ENCODE measurements at regions not wholly inside any gene's neighbourhood (a gene's known extent, or its start where the extent isn't known, plus 50 kb on each side); places are given as distances from the start of the nearest gene placed in this dataset.

- Histone ChIP-seq H3K27me3 (replicated peaks in 1 of 4; ENCODE audit: control insufficient read depth in 3 of 4, extremely low read depth in 1 of 4, insufficient read depth in 3 of 4, low read length in 3 of 4) (no peaks in the 10 kb centered on the region), H3K27ac (ENCODE audit: low read depth, low read length) (0 out of 2 replicates have a peak overlapping the region, but pooled peaks have one; percentile 2), H2AK5ac (ENCODE audit: low read depth, low read length) (peak overlapping the region; percentile 78), H3K79me2 (ENCODE audit: control insufficient read depth in 1 of 2, insufficient read depth in 2 of 2, low read length in 2 of 2) (no peaks in the 10 kb centered on the region), H4K20me1 (replicated peaks in 1 of 2; ENCODE audit: control insufficient read depth in 1 of 2, insufficient read depth in 2 of 2, low read length in 2 of 2) (no peaks in the 10 kb centered on the region), H3K9me3 (ENCODE audit: insufficient read depth in 2 of 2, low read depth in 1 of 2, low read length in 1 of 2) (no peaks in the 10 kb centered on the region), H4K91ac (replicated peaks; ENCODE audit: insufficient read length, low read length) (peak overlapping the region; percentile 75), H3K4me3 (ENCODE audit: extremely low read depth in 1 of 4, insufficient read depth in 2 of 4, low read depth in 3 of 4, low read length in 4 of 4) (peak overlapping the region; percentile 11 to 61 (median 43); a peak in 5 of 8 replicates), H4K5ac (ENCODE audit: insufficient read length, low read depth, low read length) (peak overlapping the region; percentile 20), H3K79me1 (ENCODE audit: low read depth, low read length) (no peaks in the 10 kb centered on the region), H2BK12ac (ENCODE audit: low read depth, low read length) (peak overlapping the region; percentile 94), H2AFZ (ENCODE audit: low read length) (no peak overlapping the region), H3K4me2 (ENCODE audit: insufficient read depth in 1 of 2, low read depth in 2 of 2, low read length in 2 of 2) (peak overlapping the region; percentile 71 to 83), H3K36me3 (ENCODE audit: control insufficient read depth in 2 of 4, insufficient read depth in 4 of 4, low read length in 3 of 4) (no peaks in the 10 kb centered on the region), H3K4ac (replicated peaks; ENCODE audit: insufficient read length, low read depth, low read length) (no peak overlapping the region), H2BK5ac (ENCODE audit: low read depth, low read length) (peak overlapping the region; percentile 86), H3K23ac (ENCODE audit: insufficient read length) (no peak overlapping the region), H3K4me1 (replicated peaks in 1 of 4; ENCODE audit: control insufficient read depth in 3 of 4, insufficient read depth in 4 of 4, low read length in 3 of 4) (peaks cover 3 to 16% (median 14%) of the 10 kb centered on the region in 4 experiments), H3K56ac (replicated peaks; ENCODE audit: insufficient read length, low read depth, low read length) (no peak overlapping the region), H3K14ac (ENCODE audit: insufficient read length) (no peak overlapping the region), H2BK20ac (ENCODE audit: low read length) (peak overlapping the region; percentile 84), H3K18ac (ENCODE audit: extremely low read depth, low read length) (peak overlapping the region; percentile 84), H2BK120ac (replicated peaks; ENCODE audit: low read depth, low read length) (peak overlapping the region; percentile 25), H4K8ac (ENCODE audit: extremely low read depth, insufficient read depth, low read length) (no peak overlapping the region), H2BK15ac (ENCODE audit: low read length) (no peak overlapping the region), H3K9ac (replicated peaks in 1 of 4; ENCODE audit: extremely low read depth in 1 of 4, low read depth in 3 of 4, low read length in 3 of 4) (peak overlapping the region in 2 of 4 experiments; percentile 6 to 29; a peak in 4 of 7 replicates), H3K23me2 (ENCODE audit: low read depth, low read length) (no peaks in the 10 kb centered on the region; the same call in 1 of the 2 replicates)
- FAIRE-seq: no peak
- WGBS, 2 experiments (ENCODE audit: extremely low coverage in 1 of 2, insufficient coverage in 1 of 2, insufficient read length in 1 of 2, insufficient replicate concordance in 2 of 2, low coverage in 1 of 2, low lambda C conversion rate in 2 of 2, missing lambda C conversion rate in 1 of 2): 21% methylated on average over 13 of the region's 13 CpGs; no CpG with 5 or more reads in 1 of the 2 experiments
- ChIA-PET CTCF (ENCODE audit: partially characterized antibody) (interaction anchor here (0.5 to 2.4 kb wide), 28 partner anchors 8 to 925 kb away, joined by 3 to 20 read pairs (median 3); partner anchors contain the start of gene DAPK1), POLR2A (ENCODE audit: partially characterized antibody) (interaction anchor here (0.5 to 2.6 kb wide), 18 partner anchors 10 to 803 kb away, joined by 3 to 22 read pairs (median 4); partner anchors contain the start of gene DAPK1)
- DNase-seq (ENCODE audit: low read depth in 1 of 2, low spot score in 2 of 2): no peak
- TF ChIP-seq MAX (IDR thresholded peaks at IDR 0.05) (no peak), EP300 (IDR thresholded peaks at IDR 0.05; ENCODE audit: borderline replicate concordance in 1 of 2, low read depth in 2 of 2, low read length in 2 of 2) (no peak), HDAC2 (IDR thresholded peaks at IDR 0.05; ENCODE audit: borderline replicate concordance in 1 of 2, low read depth in 2 of 2, low read length in 2 of 2) (no peak; a peak in 1 of 4 replicates), BRCA1 (IDR thresholded peaks at IDR 0.05; ENCODE audit: low read depth, low read length) (no peak), POLR2AphosphoS5 (IDR thresholded peaks at IDR 0.05; ENCODE audit: low read depth, low read length) (0 out of 2 replicates have a peak, but pooled peaks have one; percentile 1), EGR1 (IDR thresholded peaks at IDR 0.05; ENCODE audit: borderline replicate concordance, low read depth, low read length) (no peak), KDM4A (IDR thresholded peaks at IDR 0.05; ENCODE audit: low read depth, low read length, severe bottlenecking) (no peak), BCL11A (IDR thresholded peaks at IDR 0.05; ENCODE audit: low read depth in 2 of 2, low read length in 2 of 2) (no peak), PHF8 (conservative IDR thresholded peaks at IDR 0.05; ENCODE audit: low read depth, low read length) (no peak), MAFK (IDR thresholded peaks at IDR 0.05; ENCODE audit: low read depth, low read length) (peak; percentile 32; the same call in 1 of the 2 replicates)
Measured at GRCh38 chr9:87338088-87338989, 159.3 kb upstream of the DAPK1 start.
